Esophagus muscularis mucosa (tissue), 4 donors: ENCODE measurements at regions not wholly inside any gene's neighbourhood (a gene's known extent, or its start where the extent isn't known, plus 50 kb on each side); places are given as distances from the start of the nearest gene placed in this dataset.

Experiments
- DNase-seq: peaks from one replicate; pipeline ENCODE4 v3.0.0-alpha.2; 2017; ENCODE audit errors: extremely low spot score
- H3K27ac ChIP-seq, 4 donors: fragments of 200-600 bp; sonication (generic); replicated peaks in 1 of 4; 1 replicate in 3 of 4; 2 replicates in 1 of 4; pipeline ENCODE4 v1.5.1; 2016 to 2019; ENCODE audit warnings: mild to moderate bottlenecking in 1 of 4
- H3K27me3 ChIP-seq, 4 donors: fragments of 200-600 bp; sonication (generic); one replicate each; pipeline versions ENCODE4 v1.5.1 to v1.6.0; 2016 to 2019
- H3K36me3 ChIP-seq, 4 donors: fragments of 200-600 bp; sonication (generic); one replicate each; pipeline ENCODE4 v1.5.1; 2016 to 2019
- H3K4me1 ChIP-seq, 4 donors: fragments of 200-600 bp; sonication (generic); one replicate each; pipeline ENCODE4 v1.5.1; 2016 to 2019
- H3K4me3 ChIP-seq, 4 donors: fragments of 200-600 bp; sonication (generic); 1 replicate in 2 of 4; 2 replicates in 2 of 4; pipeline ENCODE4 v1.5.1; 2016 to 2019; ENCODE audit warnings: mild to moderate bottlenecking in 4 of 4, moderate library complexity in 1 of 4
- H3K9me3 ChIP-seq, 4 donors: fragments of 200-600 bp; sonication (generic); 1 replicate in 3 of 4; 2 replicates in 1 of 4; pipeline ENCODE4 v1.5.1; 2016 to 2019
- CTCF ChIP-seq, 3 experiments: fragments of 200-600 bp in 2 of 3; fragments of 450-650 bp in 1 of 3; sonication (generic) in 2 of 3; IDR thresholded peaks; one replicate each; pipeline ENCODE4 v1.5.1; 2017 to 2019; ENCODE audit warnings: antibody characterized with exemption in 3 of 3, mild to moderate bottlenecking in 2 of 3, moderate library complexity in 1 of 3
- EP300 ChIP-seq: sonication (generic); formaldehyde crosslinking; IDR thresholded peaks from one replicate; pipeline ENCODE4 v1.6.1; 2017; ENCODE audit warnings: antibody characterized with exemption
- POLR2A ChIP-seq: fragments of 450-650 bp; IDR thresholded peaks from one replicate; pipeline ENCODE4 v1.6.1; 2017; ENCODE audit warnings: antibody characterized with exemption, moderate library complexity, mild to moderate bottlenecking, low read depth
- POLR2AphosphoS5 ChIP-seq, 2 donors: sonication (generic); formaldehyde crosslinking; IDR thresholded peaks; one replicate each; pipeline ENCODE4 v1.6.1; 2017; ENCODE audit warnings: antibody characterized with exemption in 2 of 2
- WGBS: methylation state at CpG from one replicate; pipeline ENCODE4 v1.1.5; 2018; 5-methylcytosine and 5-hydroxymethylcytosine counted together
- intact Hi-C: fragments of 100-400 bp; cut with DNase I; formaldehyde crosslinking; loops from one replicate; pipeline ENCODE4 v1.15.1; 2023

- Histone ChIP-seq H3K27me3 (no peaks in the 10 kb centered on the region), H3K9me3 (no peaks in the 10 kb centered on the region), H3K4me1 (no peaks in the 10 kb centered on the region), H3K27ac (no peak overlapping the region), H3K36me3 (no peaks in the 10 kb centered on the region), H3K4me3 (no peak overlapping the region)
- DNase-seq: no peak
- intact Hi-C loops: no loop called here
- no peak for TF ChIP-seq CTCF (IDR thresholded peaks at IDR 0.05)
- no peak for TF ChIP-seq EP300
- TF ChIP-seq POLR2AphosphoS5 (IDR thresholded peaks at IDR 0.05): no peak
- no peak for TF ChIP-seq POLR2A
- WGBS: 90% methylated on average over 3 of the region's 4 CpGs
Measured at GRCh38 chr4:62571494-62571893, 1371.4 kb downstream of the ADGRL3 start.

- DNase-seq: no peak
- H3K4me3 ChIP-seq: no peak overlapping the region
- TF ChIP-seq POLR2AphosphoS5 (IDR thresholded peaks at IDR 0.05) (no peak), EP300 (no peak), CTCF (IDR thresholded peaks at IDR 0.05) (no peak), POLR2A (no peak)
- H3K9me3 ChIP-seq: no peaks in the 10 kb centered on the region
- no peaks in the 10 kb centered on the region for H3K4me1 ChIP-seq
- intact Hi-C loops: no loop called here
- H3K27me3 ChIP-seq: no peaks in the 10 kb centered on the region
- no peak overlapping the region for H3K27ac ChIP-seq
- H3K36me3 ChIP-seq: no peaks in the 10 kb centered on the region
Measured at GRCh38 chr4:62560858-62561257, 1360.7 kb downstream of the ADGRL3 start.

- Histone ChIP-seq H3K27ac (no peak overlapping the region), H3K36me3 (no peaks in the 10 kb centered on the region), H3K4me1 (no peaks in the 10 kb centered on the region), H3K27me3 (no peaks in the 10 kb centered on the region), H3K9me3 (no peaks in the 10 kb centered on the region), H3K4me3 (no peak overlapping the region)
- no peak for DNase-seq
- intact Hi-C loops: no loop called here
- TF ChIP-seq POLR2A: no peak
- no peak for TF ChIP-seq POLR2AphosphoS5 (IDR thresholded peaks at IDR 0.05)
- TF ChIP-seq EP300: no peak
- no peak for TF ChIP-seq CTCF (IDR thresholded peaks at IDR 0.05)
- WGBS: 81% methylated on average over 2 of the region's 2 CpGs
Measured at GRCh38 chr4:62550121-62550520, 1350.0 kb downstream of the ADGRL3 start.

GRCh38 chr4:62549601-62550000 is 1349.5 kb downstream of the ADGRL3 start:
- Histone ChIP-seq H3K9me3 (no peaks in the 10 kb centered on the region), H3K27me3 (no peaks in the 10 kb centered on the region), H3K36me3 (no peaks in the 10 kb centered on the region), H3K27ac (no peak overlapping the region), H3K4me3 (no peak overlapping the region), H3K4me1 (no peaks in the 10 kb centered on the region)
- TF ChIP-seq POLR2AphosphoS5 (IDR thresholded peaks at IDR 0.05): no peak
- TF ChIP-seq CTCF (IDR thresholded peaks at IDR 0.05): no peak
- no peak for TF ChIP-seq POLR2A
- no peak for TF ChIP-seq EP300
- intact Hi-C loops: no loop called here
- DNase-seq: no peak
- 95% methylated on average over 1 of the region's 1 CpG for WGBS

GRCh38 chr4:62548765-62549164 is 1348.6 kb downstream of the ADGRL3 start:
- no peaks in the 10 kb centered on the region for H3K27me3 ChIP-seq
- DNase-seq: no peak
- H3K4me1 ChIP-seq: no peaks in the 10 kb centered on the region
- no peak for TF ChIP-seq CTCF (IDR thresholded peaks at IDR 0.05)
- no peak for TF ChIP-seq POLR2A
- TF ChIP-seq POLR2AphosphoS5 (IDR thresholded peaks at IDR 0.05): no peak
- TF ChIP-seq EP300: no peak
- intact Hi-C loops: no loop called here
- no peak overlapping the region for H3K4me3 ChIP-seq
- no peaks in the 10 kb centered on the region for H3K36me3 ChIP-seq
- H3K9me3 ChIP-seq: no peaks in the 10 kb centered on the region
- H3K27ac ChIP-seq: no peak overlapping the region
